Transverse colon (tissue), 4 donors: ENCODE measurements at regions not wholly inside any gene's neighbourhood (a gene's known extent, or its start where the extent isn't known, plus 50 kb on each side); places are given as distances from the start of the nearest gene placed in this dataset.

ENCODE experiments used
- EP300 ChIP-seq: sonication (generic); formaldehyde crosslinking; IDR thresholded peaks from one replicate; pipeline ENCODE4 v1.6.1; 2017; ENCODE audit warnings: antibody characterized with exemption, low read depth
- POLR2A ChIP-seq: fragments of 450-650 bp; IDR thresholded peaks from one replicate; pipeline ENCODE4 v1.6.1; 2016; ENCODE audit warnings: antibody characterized with exemption, mild to moderate bottlenecking, moderate library complexity
- POLR2AphosphoS5 ChIP-seq, 3 donors: sonication (generic); formaldehyde crosslinking; IDR thresholded peaks; one replicate each; pipeline ENCODE4 v1.6.1; 2016; ENCODE audit warnings: antibody characterized with exemption in 3 of 3
- TF ChIP-seq, protein P1 (sequence below), 5 experiments: fragments of 200-600 bp in 3 of 5; fragments of 450-650 bp in 2 of 5; sonication (generic) in 3 of 5; IDR thresholded peaks; 1 replicate in 2 of 5; 2 replicates in 3 of 5; pipeline ENCODE4 v1.5.1; 2016 to 2017; ENCODE audit warnings: antibody characterized with exemption in 5 of 5, inconsistent platforms in 3 of 5, mild to moderate bottlenecking in 2 of 5, moderate library complexity in 1 of 5

- TF ChIP-seq, protein P1, sequence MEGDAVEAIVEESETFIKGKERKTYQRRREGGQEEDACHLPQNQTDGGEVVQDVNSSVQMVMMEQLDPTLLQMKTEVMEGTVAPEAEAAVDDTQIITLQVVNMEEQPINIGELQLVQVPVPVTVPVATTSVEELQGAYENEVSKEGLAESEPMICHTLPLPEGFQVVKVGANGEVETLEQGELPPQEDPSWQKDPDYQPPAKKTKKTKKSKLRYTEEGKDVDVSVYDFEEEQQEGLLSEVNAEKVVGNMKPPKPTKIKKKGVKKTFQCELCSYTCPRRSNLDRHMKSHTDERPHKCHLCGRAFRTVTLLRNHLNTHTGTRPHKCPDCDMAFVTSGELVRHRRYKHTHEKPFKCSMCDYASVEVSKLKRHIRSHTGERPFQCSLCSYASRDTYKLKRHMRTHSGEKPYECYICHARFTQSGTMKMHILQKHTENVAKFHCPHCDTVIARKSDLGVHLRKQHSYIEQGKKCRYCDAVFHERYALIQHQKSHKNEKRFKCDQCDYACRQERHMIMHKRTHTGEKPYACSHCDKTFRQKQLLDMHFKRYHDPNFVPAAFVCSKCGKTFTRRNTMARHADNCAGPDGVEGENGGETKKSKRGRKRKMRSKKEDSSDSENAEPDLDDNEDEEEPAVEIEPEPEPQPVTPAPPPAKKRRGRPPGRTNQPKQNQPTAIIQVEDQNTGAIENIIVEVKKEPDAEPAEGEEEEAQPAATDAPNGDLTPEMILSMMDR (IDR thresholded peaks at IDR 0.05), result no peak
- TF ChIP-seq POLR2AphosphoS5 (IDR thresholded peaks at IDR 0.05), result no peak
- TF ChIP-seq POLR2A, result no peak
- no peak for TF ChIP-seq EP300
Observed at GRCh38 chr1:98073823-98074222, 153.0 kb upstream of the DPYD start.
